Astrocyte of the spinal cord (primary cell): ENCODE measurements at regions not wholly inside any gene's neighbourhood (a gene's known extent, or its start where the extent isn't known, plus 50 kb on each side); places are given as distances from the start of the nearest gene placed in this dataset.
A peak's percentile ranks its signal among the peaks of the same experiment; 100 is the strongest.

ENCODE experiments used
- DNase-seq: peaks from one replicate; pipeline ENCODE4 v3.0.0; 2011; ENCODE audit warnings: low read depth, low spot score
- H3K4me3 ChIP-seq: 2 replicates; pipeline ENCODE4 v1.5.1; 2011; ENCODE audit warnings: low read depth, mild to moderate bottlenecking, low read length, moderate library complexity
- CTCF ChIP-seq: IDR thresholded peaks from 2 replicates; pipeline ENCODE4 v1.5.1; 2012; ENCODE audit warnings: low read depth, mild to moderate bottlenecking, low read length, inconsistent platforms
- in situ Hi-C: cut with HindIII; loops from 2 replicates; pipeline ENCODE4 v1.10.0; 2017; ENCODE audit warnings: low sequenced_read_pairs

- in situ Hi-C loops, result no loop called here
- no peak for TF ChIP-seq CTCF
- no peak for DNase-seq
- no peak overlapping the region for H3K4me3 ChIP-seq
Measured at GRCh38 chr14:95453713-95453980, 62.8 kb downstream of the SYNE3 start.

- in situ Hi-C loops, result no loop called here
- no peak for DNase-seq
- no peak overlapping the region for H3K4me3 ChIP-seq
- no peak for TF ChIP-seq CTCF
Measured at GRCh38 chr14:95452893-95453712, 63.3 kb downstream of the SYNE3 start.

GRCh38 chr14:95452176-95452892 is 64.1 kb downstream of the SYNE3 start:
- no peak overlapping the region for H3K4me3 ChIP-seq
- DNase-seq, result no peak
- in situ Hi-C loops, result no loop called here
- peak; percentile 59 for TF ChIP-seq CTCF

- TF ChIP-seq CTCF, result no peak
- in situ Hi-C loops, result no loop called here
- DNase-seq, result no peak
- no peak overlapping the region for H3K4me3 ChIP-seq
Measured at GRCh38 chr14:95449131-95449530, 67.3 kb downstream of the SYNE3 start.

GRCh38 chr14:95446470-95446869 is 70.0 kb downstream of the SYNE3 start:
- no peak for DNase-seq
- TF ChIP-seq CTCF, result no peak
- in situ Hi-C loops, result no loop called here
- no peak overlapping the region for H3K4me3 ChIP-seq

GRCh38 chr14:95445676-95446075 is 70.8 kb downstream of the SYNE3 start:
- in situ Hi-C loops, result no loop called here
- DNase-seq, result no peak
- no peak for TF ChIP-seq CTCF

More at GRCh38 chr14:95445676-95446075, 70.8 kb downstream of the SYNE3 start:
- H3K4me3 ChIP-seq, result no peak overlapping the region
